SJCRH30 (cell line): ENCODE measurements at regions not wholly inside any gene's neighbourhood (a gene's known extent, or its start where the extent isn't known, plus 50 kb on each side); places are given as distances from the start of the nearest gene placed in this dataset.

Experiments
- DNase-seq, 2 experiments: peaks; one replicate each; pipeline ENCODE4 v3.0.0-alpha.2; 2015 to 2020
- H3K27ac ChIP-seq: fragments of 250-450 bp; sonication (Bioruptor Pico); 2 replicates; pipeline ENCODE4 v1.5.1; 2020; ENCODE audit warnings: mild to moderate bottlenecking, moderate library complexity
- H3K27me3 ChIP-seq: fragments of 250-450 bp; sonication (Bioruptor Pico); 2 replicates; pipeline ENCODE4 v1.5.1; 2020; ENCODE audit warnings: mild to moderate bottlenecking, moderate library complexity
- H3K36me3 ChIP-seq: fragments of 250-450 bp; sonication (Bioruptor Pico); 2 replicates; pipeline ENCODE4 v1.5.1; 2020; ENCODE audit warnings: mild to moderate bottlenecking, moderate library complexity
- H3K4me1 ChIP-seq: fragments of 250-450 bp; sonication (Bioruptor Pico); 2 replicates; pipeline ENCODE4 v1.5.1; 2020; ENCODE audit warnings: mild to moderate bottlenecking, moderate library complexity
- H3K4me3 ChIP-seq: fragments of 250-450 bp; sonication (Bioruptor Pico); 2 replicates; pipeline ENCODE4 v1.5.1; 2020; ENCODE audit warnings: mild to moderate bottlenecking, moderate library complexity
- H3K9me3 ChIP-seq: fragments of 250-450 bp; sonication (Bioruptor Pico); replicated peaks from 2 replicates; pipeline ENCODE4 v1.5.1; 2020; ENCODE audit warnings: mild to moderate bottlenecking, moderate library complexity

DNA sequence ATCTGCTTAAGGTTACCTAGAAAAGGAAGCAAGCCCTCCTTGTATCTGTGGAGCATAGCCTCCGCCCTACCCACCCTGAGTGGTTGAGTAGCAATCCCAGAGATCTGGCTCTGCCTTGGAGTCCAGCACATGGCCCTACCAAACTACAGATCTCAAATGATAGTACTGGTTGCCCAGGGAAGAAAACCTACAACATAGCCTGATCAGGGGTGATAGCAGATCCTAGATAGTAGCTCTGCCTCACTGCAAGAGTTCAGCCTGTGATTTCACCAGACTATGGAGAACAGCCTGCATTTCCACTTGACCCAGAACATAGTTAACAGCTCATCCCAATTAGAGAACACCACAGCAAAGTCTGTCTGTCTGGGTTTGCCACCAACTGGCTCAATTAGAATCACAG, 279.5 kb downstream of the ETNK1 start:
- no peaks in the 10 kb centered on the region for H3K4me1 ChIP-seq
- H3K9me3 ChIP-seq = no peaks in the 10 kb centered on the region
- no peak overlapping the region for H3K4me3 ChIP-seq
- no peak overlapping the region for H3K27ac ChIP-seq
- H3K36me3 ChIP-seq = no peaks in the 10 kb centered on the region
- no peak for DNase-seq
- no peaks in the 10 kb centered on the region for H3K27me3 ChIP-seq

DNA sequence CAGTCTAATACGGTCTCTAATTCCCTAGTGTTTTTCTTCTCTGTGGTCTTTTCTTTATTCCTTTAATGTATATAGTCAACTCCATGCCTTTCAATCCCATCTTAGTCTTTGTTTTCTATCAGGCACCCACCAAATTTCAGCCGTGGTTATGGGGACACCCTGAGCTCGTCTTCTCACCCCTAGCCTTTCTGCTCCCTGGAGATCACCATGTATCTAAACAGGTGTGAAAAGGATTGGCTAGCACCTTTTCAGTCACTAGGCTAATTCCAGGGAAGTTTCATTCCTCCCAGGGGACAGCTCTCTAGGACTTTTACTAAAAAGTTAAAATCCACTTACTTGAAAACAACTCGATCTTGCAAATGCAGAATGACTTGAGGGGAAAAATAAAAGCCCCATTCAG, 291.3 kb downstream of the ETNK1 start:
- no peak for DNase-seq
- Histone ChIP-seq H3K36me3 (no peaks in the 10 kb centered on the region), H3K4me1 (no peaks in the 10 kb centered on the region), H3K9me3 (no peaks in the 10 kb centered on the region), H3K4me3 (no peak overlapping the region), H3K27me3 (0 out of 2 replicates have a peak, but pooled peaks cover 5% of the 10 kb centered on the region), H3K27ac (no peak overlapping the region)

- no peaks in the 10 kb centered on the region for H3K36me3 ChIP-seq
- H3K4me1 ChIP-seq = no peaks in the 10 kb centered on the region
- H3K4me3 ChIP-seq = no peak overlapping the region
- DNase-seq = no peak
- H3K27ac ChIP-seq = no peak overlapping the region
- no peaks in the 10 kb centered on the region for H3K9me3 ChIP-seq
- 0 out of 2 replicates have a peak, but pooled peaks cover 5% of the 10 kb centered on the region for H3K27me3 ChIP-seq
Observed at GRCh38 chr12:22916815-22917214, 291.8 kb downstream of the ETNK1 start.

- 0 out of 2 replicates have a peak, but pooled peaks cover 2% of the 10 kb centered on the region for H3K27me3 ChIP-seq
- no peaks in the 10 kb centered on the region for H3K9me3 ChIP-seq
- H3K27ac ChIP-seq = no peak overlapping the region
- H3K4me3 ChIP-seq = no peak overlapping the region
- DNase-seq = no peak
- H3K36me3 ChIP-seq = no peaks in the 10 kb centered on the region
- H3K4me1 ChIP-seq = no peaks in the 10 kb centered on the region
Observed at GRCh38 chr12:22919883-22920282, 294.9 kb downstream of the ETNK1 start.

DNA sequence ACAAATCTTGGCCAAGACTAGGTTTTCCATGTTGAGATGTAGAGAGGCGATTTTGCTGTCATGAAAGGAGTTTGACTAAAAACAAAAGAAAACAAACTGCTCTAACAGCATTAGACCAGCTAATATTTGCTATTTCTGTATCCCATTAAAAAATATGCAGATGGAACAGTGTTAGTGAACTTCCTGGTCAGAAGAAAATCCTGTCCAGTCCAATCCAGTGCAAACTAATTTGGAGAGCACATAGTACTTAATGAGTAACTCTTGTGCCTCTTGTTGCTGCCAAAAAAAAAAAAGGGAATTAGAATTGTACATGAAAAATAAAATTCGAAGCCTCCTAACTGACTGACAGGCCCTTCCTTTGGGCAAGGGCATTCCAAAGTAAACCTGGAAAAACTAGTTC, 298.8 kb downstream of the ETNK1 start:
- no peak overlapping the region for H3K4me3 ChIP-seq
- no peaks in the 10 kb centered on the region for H3K4me1 ChIP-seq
- H3K27me3 ChIP-seq = no peaks in the 10 kb centered on the region
- no peaks in the 10 kb centered on the region for H3K9me3 ChIP-seq
- no peak for DNase-seq
- no peak overlapping the region for H3K27ac ChIP-seq
- H3K36me3 ChIP-seq = no peaks in the 10 kb centered on the region

- no peaks in the 10 kb centered on the region for H3K4me1 ChIP-seq
- H3K9me3 ChIP-seq = no peaks in the 10 kb centered on the region
- no peak overlapping the region for H3K27ac ChIP-seq
- DNase-seq = no peak
- H3K36me3 ChIP-seq = no peaks in the 10 kb centered on the region
- H3K27me3 ChIP-seq = no peaks in the 10 kb centered on the region
- no peak overlapping the region for H3K4me3 ChIP-seq
Observed at GRCh38 chr12:22924391-22924790, 299.4 kb downstream of the ETNK1 start.

DNA sequence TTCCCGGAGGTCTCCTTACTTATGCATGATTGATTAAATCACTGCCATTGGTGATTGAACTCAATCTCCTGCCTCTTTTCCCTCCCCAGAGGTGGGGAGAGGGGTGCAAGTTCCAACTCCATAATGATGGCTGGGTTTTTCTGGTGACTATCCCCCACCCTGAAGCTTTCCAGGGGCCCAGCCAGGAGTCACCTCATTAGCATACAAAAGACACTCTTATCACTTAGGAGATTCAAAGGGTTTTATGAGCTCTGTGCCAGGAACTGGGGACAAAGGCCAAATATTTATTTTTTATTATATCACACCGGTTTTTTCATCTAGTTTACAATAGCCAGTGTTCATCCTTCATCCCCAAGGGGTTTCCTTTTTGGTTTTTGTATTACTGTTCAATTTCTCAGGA, 300.7 kb downstream of the ETNK1 start:
- Histone ChIP-seq H3K9me3 (no peaks in the 10 kb centered on the region), H3K4me3 (no peak overlapping the region), H3K27me3 (no peaks in the 10 kb centered on the region), H3K4me1 (no peaks in the 10 kb centered on the region), H3K27ac (no peak overlapping the region), H3K36me3 (no peaks in the 10 kb centered on the region)
- no peak for DNase-seq

DNA sequence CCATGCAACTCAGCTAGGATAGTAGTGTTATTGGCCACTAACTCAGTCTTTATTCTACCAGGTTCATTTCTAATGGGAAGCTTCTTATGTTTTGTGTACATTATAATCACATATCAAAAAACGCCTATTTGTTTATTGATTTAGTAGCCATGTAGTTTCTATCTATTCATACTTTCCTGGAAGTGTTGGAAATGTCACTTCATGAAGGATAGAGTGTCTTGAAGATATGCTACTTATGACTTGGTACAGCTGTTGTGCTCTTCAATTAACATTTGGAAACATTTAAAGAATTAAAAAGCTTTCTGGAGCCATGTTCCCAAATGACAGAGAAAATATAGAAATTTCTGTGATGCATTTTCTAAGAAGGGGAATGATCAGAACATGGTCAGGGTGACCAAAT, 307.5 kb downstream of the ETNK1 start:
- Histone ChIP-seq H3K36me3 (no peaks in the 10 kb centered on the region), H3K27ac (no peak overlapping the region), H3K4me1 (peaks cover 4% of the 10 kb centered on the region; the same call in 1 of the 2 replicates), H3K27me3 (no peaks in the 10 kb centered on the region), H3K9me3 (no peaks in the 10 kb centered on the region), H3K4me3 (no peak overlapping the region)
- DNase-seq = no peak

DNA sequence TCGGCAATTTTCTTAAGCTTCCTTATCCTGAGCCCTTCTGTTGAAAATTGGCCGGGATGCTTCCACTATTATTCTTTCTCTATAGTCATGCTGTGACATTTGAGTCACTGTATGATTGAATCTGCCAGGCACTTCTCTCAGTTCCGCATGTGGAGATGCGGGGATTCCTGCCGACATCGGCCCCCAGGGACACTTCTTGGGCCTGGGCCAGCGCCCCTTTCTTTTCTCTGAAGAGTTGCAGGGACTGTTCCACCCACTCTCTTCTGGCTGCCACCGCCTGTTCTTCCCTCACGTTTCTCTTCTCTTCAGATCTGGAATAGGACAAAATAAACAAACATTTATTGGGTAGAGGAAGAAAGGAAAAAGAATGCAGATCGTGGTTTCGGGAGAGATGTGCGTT, 310.1 kb downstream of the ETNK1 start:
- Histone ChIP-seq H3K27ac (no peak overlapping the region), H3K4me1 (peaks cover 4% of the 10 kb centered on the region; the same call in 1 of the 2 replicates), H3K27me3 (no peaks in the 10 kb centered on the region), H3K36me3 (no peaks in the 10 kb centered on the region), H3K4me3 (peak overlapping the region; percentile 43), H3K9me3 (no peaks in the 10 kb centered on the region)
- DNase-seq = peak; percentile 64 to 65

GRCh38 chr12:22935501-22935900, 310.5 kb downstream of the ETNK1 start:
- no peaks in the 10 kb centered on the region for H3K36me3 ChIP-seq
- H3K4me1 ChIP-seq = peaks cover 4% of the 10 kb centered on the region; the same call in 1 of the 2 replicates
- no peaks in the 10 kb centered on the region for H3K27me3 ChIP-seq
- peak in 1 of 2 experiments; percentile 5 for DNase-seq
- peak overlapping the region; percentile 43 for H3K4me3 ChIP-seq
- H3K27ac ChIP-seq = no peak overlapping the region
- no peaks in the 10 kb centered on the region for H3K9me3 ChIP-seq

GRCh38 chr12:22938323-22938722, 313.4 kb downstream of the ETNK1 start:
- H3K36me3 ChIP-seq = no peaks in the 10 kb centered on the region
- DNase-seq = no peak
- no peaks in the 10 kb centered on the region for H3K27me3 ChIP-seq
- no peak overlapping the region for H3K27ac ChIP-seq
- peaks cover 4% of the 10 kb centered on the region; the same call in 1 of the 2 replicates for H3K4me1 ChIP-seq
- H3K9me3 ChIP-seq = no peaks in the 10 kb centered on the region
- H3K4me3 ChIP-seq = no peak overlapping the region

DNA sequence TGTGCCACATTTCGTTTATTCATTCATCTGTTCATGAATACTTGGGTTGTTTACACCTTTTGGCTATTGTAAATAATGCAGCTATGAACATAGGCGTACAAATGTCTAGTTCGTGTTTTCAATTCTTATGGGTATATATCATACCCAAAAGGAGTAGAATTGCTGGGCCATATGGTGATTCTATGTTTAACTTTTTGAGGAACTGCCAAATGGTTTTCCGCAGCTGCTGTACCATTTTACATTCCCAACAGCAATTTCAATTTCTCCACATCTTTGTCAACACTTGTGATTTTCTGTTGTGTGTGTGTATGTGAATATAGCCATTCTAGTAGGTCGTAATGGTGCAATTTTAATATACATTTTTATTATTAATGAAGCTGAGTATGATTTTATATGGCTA, 326.2 kb downstream of the ETNK1 start:
- no peaks in the 10 kb centered on the region for H3K4me1 ChIP-seq
- no peaks in the 10 kb centered on the region for H3K36me3 ChIP-seq
- H3K27me3 ChIP-seq = no peaks in the 10 kb centered on the region
- no peak for DNase-seq
- H3K4me3 ChIP-seq = no peak overlapping the region
- no peaks in the 10 kb centered on the region for H3K9me3 ChIP-seq
- H3K27ac ChIP-seq = no peak overlapping the region

GRCh38 chr12:22956690-22957089, 331.7 kb downstream of the ETNK1 start:
- Histone ChIP-seq H3K4me1 (no peaks in the 10 kb centered on the region), H3K27me3 (no peaks in the 10 kb centered on the region), H3K36me3 (no peaks in the 10 kb centered on the region), H3K27ac (no peak overlapping the region), H3K9me3 (no peaks in the 10 kb centered on the region), H3K4me3 (no peak overlapping the region)
- no peak for DNase-seq

- Histone ChIP-seq H3K27ac (no peak overlapping the region), H3K27me3 (0 out of 2 replicates have a peak, but pooled peaks cover 2% of the 10 kb centered on the region), H3K4me1 (no peaks in the 10 kb centered on the region), H3K9me3 (no peaks in the 10 kb centered on the region), H3K36me3 (no peaks in the 10 kb centered on the region), H3K4me3 (no peak overlapping the region)
- DNase-seq = no peak
Observed at GRCh38 chr12:22967171-22967570, 342.2 kb downstream of the ETNK1 start.

DNA sequence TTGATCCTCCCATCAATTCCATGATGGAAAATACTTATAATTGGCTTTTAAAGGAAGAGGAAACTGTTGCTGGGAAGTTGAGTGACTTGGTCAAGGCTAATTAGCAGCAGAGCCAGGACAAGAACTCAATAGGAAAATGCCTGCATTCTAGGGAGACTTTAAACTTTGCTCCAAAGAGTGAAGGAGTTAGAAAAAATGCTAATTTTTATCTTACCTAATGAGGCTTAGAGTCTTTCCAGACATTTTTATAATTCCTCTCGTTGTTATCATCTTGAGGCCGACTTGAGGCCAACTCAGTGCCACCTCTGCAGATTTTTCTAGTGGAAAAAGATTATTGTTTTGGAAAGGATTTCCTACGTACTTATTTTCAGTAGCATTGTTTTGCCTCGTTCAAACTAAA, 344.6 kb downstream of the ETNK1 start:
- Histone ChIP-seq H3K36me3 (no peaks in the 10 kb centered on the region), H3K27me3 (0 out of 2 replicates have a peak, but pooled peaks cover under 1% of the 10 kb centered on the region), H3K9me3 (no peaks in the 10 kb centered on the region), H3K27ac (no peak overlapping the region), H3K4me1 (no peaks in the 10 kb centered on the region), H3K4me3 (no peak overlapping the region)
- no peak for DNase-seq

GRCh38 chr12:22971247-22971646, 346.3 kb downstream of the ETNK1 start:
- H3K9me3 ChIP-seq = no peaks in the 10 kb centered on the region
- DNase-seq = no peak
- H3K27me3 ChIP-seq = no peaks in the 10 kb centered on the region
- H3K36me3 ChIP-seq = no peaks in the 10 kb centered on the region
- H3K4me1 ChIP-seq = no peaks in the 10 kb centered on the region
- H3K27ac ChIP-seq = no peak overlapping the region
- no peak overlapping the region for H3K4me3 ChIP-seq
